HG03354 (cell line): ENCODE measurements at regions not wholly inside any gene's neighbourhood (a gene's known extent, or its start where the extent isn't known, plus 50 kb on each side); places are given as distances from the start of the nearest gene placed in this dataset.

Source experiments
- ATAC-seq: cut with Tn5 transposase; IDR thresholded peaks from one replicate; pipeline ENCODE4 v1.9.1; 2021; ENCODE audit warnings: mild to moderate bottlenecking; ENCODE audit not compliant: unreplicated experiment, poor library complexity, severe bottlenecking

GRCh38 chr2:12313445-12314126, 403.1 kb upstream of the TRIB2 start:
- ATAC-seq = no peak

GRCh38 chr2:12314127-12314760, 402.5 kb upstream of the TRIB2 start:
- no peak for ATAC-seq

GRCh38 chr2:12315224-12315623, 401.5 kb upstream of the TRIB2 start:
- ATAC-seq = no peak

- no peak for ATAC-seq
Observed at GRCh38 chr2:12316476-12316875, 400.3 kb upstream of the TRIB2 start.

- no peak for ATAC-seq
Observed at GRCh38 chr2:12317286-12317685, 399.4 kb upstream of the TRIB2 start.

- no peak for ATAC-seq
Observed at GRCh38 chr2:12317814-12318426, 398.8 kb upstream of the TRIB2 start.

- ATAC-seq = no peak
Observed at GRCh38 chr2:12318427-12319057, 398.2 kb upstream of the TRIB2 start.

GRCh38 chr2:12320027-12320734, 396.6 kb upstream of the TRIB2 start:
- ATAC-seq = no peak

GRCh38 chr2:12320991-12321641, 395.6 kb upstream of the TRIB2 start:
- ATAC-seq = no peak

- ATAC-seq = no peak
Observed at GRCh38 chr2:12321886-12322285, 394.9 kb upstream of the TRIB2 start.

GRCh38 chr2:12325806-12326205, 390.9 kb upstream of the TRIB2 start:
- ATAC-seq = no peak

GRCh38 chr2:12326449-12327190, 390.1 kb upstream of the TRIB2 start:
- no peak for ATAC-seq

- no peak for ATAC-seq
Observed at GRCh38 chr2:12330916-12331315, 385.8 kb upstream of the TRIB2 start.

- no peak for ATAC-seq
Observed at GRCh38 chr2:12331698-12332097, 385.0 kb upstream of the TRIB2 start.

- no peak for ATAC-seq
Observed at GRCh38 chr2:12333293-12333692, 383.4 kb upstream of the TRIB2 start.

- no peak for ATAC-seq
Observed at GRCh38 chr2:12334412-12334966, 382.2 kb upstream of the TRIB2 start.

- ATAC-seq = no peak
Observed at GRCh38 chr2:12335131-12335530, 381.6 kb upstream of the TRIB2 start.

GRCh38 chr2:12335995-12336394, 380.7 kb upstream of the TRIB2 start:
- no peak for ATAC-seq
